HG02973 (cell line): ENCODE measurements at regions not wholly inside any gene's neighbourhood (a gene's known extent, or its start where the extent isn't known, plus 50 kb on each side); places are given as distances from the start of the nearest gene placed in this dataset.

Experiments
- ATAC-seq: cut with Tn5 transposase; IDR thresholded peaks from one replicate; pipeline ENCODE4 v1.9.1; 2021; ENCODE audit warnings: moderate library complexity; ENCODE audit not compliant: unreplicated experiment

DNA sequence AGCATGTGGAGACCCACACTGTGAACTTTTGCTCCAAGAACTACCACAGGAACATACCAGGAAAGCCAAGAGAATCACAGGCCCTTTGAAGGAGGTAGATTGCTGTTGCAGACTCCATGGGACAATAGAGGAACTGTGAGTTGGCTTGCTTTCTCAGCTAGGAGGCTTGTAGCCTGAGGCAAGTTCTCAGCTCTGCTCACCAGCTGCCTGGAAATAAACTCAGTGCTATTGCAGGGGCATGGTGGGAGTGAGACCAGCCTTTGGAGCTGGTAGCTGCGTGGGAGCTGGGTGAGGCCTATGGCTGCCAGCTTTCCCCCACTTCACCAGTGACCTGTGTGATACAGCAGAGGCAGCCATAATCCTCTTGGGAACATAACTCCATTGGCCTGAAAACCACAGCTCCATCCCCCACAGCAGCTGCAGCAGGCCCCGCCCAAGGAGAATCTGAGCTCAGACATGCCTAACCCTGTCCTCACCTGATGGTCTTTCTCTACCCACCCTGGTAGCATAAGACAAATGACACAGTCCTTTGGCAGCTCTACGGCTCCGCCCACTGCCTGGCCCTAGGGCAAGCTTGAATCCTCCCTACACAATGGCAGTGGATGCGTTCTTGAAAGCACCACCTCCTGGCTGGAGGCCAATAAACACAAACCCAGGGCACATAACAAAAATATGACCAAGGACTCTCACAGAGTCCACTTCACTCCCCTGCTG is 389.5 kb downstream of the KIF4B start:
- no peak for ATAC-seq

DNA sequence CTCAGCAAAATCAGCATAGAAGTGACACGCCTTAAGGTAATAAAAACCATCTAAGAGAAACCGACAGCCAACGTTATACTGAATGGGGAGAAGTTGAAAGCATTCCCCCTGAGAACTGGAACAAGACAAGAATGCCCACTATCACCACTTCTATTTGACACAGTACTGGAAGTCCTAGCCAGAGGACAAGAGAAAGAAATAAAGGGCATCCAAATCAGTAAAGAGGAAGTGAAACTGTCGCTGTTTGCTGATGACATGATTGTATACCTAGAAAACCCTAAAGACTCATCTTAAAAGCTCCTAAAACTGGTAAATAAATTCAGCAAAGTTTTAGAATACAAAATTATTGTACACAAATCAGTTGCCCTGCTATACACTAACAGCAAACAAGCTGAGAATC is 393.3 kb downstream of the KIF4B start:
- no peak for ATAC-seq

DNA sequence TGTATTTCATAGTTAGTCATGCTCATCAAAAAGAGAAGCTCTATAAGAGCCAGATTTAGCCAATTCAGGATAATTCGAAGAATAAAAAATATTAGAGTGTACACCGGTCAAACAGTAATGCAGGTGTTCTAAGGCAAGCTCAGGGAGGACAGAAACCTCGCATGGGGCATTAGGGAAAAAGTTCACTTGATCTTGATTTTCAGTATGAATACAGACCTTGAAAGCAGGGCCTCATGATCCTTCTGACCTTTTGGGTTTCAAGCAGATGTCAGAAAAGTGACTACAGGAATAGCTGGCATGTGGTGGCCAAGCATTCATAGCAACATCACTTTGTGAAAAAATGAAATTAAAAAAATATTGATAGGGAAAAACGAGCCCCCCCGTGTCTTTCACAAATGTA is 394.9 kb downstream of the KIF4B start:
- no peak for ATAC-seq

DNA sequence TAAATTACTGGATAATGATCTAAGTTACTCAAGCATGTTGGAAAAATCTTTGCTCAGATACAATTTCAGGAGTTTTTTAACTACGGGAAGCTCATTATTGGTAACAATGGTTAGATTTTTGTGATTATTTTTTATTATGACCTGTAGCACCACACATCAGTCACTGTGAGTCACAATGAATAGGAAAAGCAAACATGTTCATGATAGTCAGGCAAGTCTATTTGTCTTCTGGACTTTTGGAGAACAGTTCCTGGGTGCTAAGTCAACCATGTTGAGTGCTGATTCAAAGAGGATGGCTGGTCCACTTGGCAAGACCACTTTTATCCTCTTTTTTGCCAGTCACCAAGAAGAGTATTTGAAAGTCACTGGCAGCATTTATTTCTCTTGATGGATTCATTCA is 403.2 kb downstream of the KIF4B start:
- no peak for ATAC-seq

DNA sequence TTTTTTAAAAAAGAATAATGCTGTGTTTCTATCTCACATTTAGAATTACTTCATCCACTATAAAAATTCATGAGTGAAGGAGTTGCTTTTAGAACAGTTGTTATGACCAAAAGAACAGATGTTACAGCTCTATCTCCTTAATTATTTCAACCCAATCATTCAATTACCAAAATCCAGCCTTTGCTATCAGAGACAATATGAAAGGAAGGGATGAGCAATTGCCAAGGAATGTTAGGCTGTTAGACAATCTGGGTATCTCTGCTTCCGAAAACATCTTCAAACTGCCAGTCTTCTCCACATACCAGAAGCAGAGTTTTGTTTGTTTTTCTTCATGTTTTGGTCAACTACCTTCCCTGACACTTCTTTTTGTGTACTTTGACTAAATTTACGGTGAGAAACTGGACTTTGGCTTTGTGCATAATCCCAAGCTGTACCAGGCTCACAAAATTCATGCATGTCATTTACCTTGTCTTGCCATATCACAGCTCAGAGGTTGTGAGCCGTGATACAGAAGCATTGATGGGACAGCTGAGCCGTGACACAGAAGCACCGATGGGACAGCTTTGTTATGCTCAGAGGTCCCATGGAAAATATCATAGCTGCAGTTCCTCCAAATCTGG is 405.5 kb downstream of the KIF4B start:
- ATAC-seq: no peak

DNA sequence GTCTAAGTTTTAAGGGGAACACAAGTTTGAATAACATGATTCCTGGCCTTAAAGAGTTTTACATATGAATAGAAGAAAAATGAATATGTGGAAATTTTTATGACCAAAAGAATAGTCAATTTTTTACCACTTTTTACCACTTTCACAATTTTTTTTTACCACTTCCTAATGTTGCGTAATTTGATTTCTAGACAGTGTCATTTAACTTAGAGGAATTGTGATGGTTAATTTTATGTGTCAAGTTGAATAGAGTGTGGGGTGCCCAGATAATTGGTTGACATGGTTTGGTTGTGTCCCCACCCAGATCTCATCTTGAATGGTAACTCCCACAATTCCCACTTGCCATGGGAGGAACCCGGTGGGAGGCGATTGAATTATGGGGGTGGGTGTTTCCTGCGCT is 416.6 kb downstream of the KIF4B start:
- no peak for ATAC-seq

DNA sequence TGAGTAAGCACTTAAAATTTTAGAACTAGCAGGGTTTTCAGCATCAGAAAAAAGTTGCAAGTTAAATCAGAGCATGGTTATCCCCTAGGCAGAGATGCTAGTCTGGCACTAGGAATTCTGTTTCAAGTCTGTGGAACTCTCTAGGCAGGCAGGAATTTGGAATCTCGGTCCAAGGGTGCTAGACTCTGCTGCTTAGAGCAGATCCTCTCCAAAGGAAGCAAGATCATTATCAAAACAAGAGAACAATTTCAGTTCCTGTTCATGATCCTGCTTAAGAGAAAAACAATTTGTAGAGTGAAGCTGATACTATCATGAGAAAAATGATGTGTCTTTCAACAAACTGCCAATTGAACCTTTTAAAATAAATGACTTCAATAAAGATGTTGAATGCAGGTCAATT is 420.7 kb downstream of the KIF4B start:
- no peak for ATAC-seq

DNA sequence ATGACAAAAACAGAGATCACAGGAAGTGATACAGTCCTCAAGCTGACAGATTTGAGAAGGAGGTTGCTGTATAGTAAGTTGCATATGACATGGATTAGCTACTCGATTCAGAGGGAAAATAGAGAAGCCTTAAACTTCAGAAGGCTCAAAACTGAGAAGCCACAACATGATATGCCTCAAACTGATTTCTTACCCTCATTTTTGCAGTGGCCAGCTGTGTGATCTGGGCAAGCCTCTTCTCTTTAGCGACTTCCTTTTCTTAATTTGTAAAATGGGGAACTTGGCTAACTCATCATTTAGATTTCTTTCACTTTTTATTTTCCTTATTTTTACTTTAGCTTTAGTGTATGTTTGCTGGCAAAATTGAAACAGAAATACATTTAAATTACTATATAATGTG is 421.1 kb downstream of the KIF4B start:
- ATAC-seq: no peak

DNA sequence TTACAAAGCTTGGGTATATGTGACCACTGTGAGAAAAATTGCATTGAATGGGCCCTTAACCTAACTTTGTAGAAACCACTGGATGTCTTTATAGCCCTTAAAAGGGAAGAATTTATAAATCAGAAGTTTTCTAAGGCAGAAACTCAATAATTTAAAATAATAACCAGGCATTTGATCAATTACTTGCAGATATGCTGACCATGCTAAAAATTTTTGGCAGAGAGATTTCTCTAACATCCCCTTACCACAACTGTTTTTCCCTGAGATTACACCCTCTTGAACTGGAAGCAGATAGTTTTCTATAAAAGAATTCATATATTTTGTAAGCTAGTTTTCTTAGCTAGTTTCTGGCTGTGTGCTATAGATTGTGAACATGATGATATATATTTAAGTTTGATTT is 428.3 kb downstream of the KIF4B start:
- no peak for ATAC-seq

DNA sequence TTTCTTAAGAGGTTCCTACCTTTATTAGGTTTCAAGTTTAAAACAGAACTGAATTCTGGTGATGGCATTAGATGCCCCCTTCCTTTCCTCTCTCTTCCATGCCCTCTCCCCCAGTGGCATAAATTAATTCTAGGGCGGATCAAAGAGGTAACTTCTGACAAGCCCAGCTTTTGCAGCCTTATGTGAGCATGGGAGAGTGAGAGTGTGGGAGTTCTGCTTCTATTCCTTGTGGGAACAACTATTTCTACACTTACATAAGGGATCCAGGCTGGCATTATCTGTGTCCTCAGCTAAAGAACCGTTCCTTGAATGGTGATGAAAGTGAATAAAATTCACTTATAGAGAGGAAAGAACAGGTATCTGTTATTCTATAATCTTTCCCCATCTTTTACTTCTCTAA is 437.6 kb downstream of the KIF4B start:
- ATAC-seq: no peak

DNA sequence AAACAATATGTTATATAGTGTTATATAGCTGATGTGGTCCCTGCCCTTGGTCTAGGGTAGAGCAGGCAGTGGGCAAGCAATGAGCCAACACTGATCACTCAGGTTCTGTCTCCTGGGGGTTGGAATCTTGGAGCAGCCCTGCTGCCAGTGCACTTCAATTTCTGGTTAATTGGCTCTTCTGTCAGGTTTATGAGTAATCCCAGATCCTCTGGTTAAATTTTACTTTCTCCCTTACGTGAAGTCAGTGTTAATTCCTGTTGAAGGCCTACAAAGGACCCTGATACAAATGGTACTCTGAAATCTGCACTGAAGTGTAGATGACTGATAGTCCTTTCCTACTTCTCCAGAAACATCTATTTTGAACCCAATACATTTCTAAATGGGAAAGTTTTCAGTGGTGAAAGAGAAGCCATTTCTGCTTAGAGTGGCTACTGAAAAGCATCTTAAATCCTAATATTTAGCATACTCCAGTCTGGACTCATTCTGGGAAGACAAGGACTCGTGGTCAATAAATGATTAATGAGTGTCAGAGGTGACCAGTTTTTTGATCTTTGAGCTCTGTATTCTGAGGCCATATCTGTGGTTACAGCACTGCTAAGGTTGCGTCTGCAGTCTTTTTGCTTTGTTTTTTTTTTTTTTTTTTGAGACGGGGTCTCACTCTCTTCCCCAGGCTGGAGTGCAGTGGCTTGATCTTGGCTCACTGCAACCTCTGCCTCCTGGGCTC is 442.4 kb downstream of the KIF4B start:
- no peak for ATAC-seq

DNA sequence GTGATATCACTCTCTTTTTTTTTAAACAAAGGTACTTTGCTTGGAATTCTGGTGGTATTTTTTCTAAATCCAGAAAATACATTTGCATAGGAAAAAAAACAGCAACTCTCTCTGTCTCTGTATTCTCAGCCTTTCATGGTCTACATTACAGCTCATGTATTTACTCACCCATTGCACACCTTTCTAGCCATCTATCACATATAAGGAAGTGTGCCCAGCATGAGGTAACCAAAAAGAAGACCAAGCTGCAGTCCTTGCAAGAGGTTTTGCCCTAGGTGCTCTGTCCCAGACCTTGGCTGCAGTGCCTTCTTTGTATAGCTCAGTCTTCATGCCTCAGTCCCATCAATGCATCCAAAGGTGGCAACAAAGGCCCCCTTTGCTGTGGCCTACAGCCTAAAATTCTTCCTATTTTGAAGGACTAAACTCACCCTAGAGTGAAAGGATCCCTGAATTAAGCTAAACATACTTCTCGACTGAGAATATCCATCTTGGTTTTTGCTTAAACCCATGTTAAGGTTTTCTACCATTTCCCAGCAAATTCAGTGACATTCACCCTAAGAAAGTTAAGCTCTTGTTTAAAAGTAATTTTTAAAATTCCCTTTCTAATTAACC is 446.4 kb downstream of the KIF4B start:
- ATAC-seq: no peak

DNA sequence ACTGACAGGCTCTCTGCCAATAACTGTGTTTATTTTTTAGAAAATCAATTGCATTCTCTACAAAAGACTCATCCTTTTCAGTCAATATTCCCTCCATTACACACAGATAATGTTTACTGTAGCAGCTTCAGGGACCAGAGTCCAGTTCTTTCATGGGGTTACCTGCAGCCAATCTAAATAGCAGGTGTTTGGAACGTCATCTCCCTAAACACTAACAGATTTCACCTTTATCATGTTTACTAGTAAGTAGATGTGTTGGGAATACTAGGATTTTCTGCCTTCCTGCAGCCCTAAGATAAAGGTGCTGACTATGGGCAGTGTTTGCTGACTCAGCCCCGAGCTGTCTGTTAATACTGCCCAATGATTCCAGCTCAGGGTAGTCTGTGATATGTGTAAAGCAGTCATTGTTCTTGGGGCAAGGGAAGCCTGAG is 447.0 kb downstream of the KIF4B start:
- ATAC-seq: no peak

DNA sequence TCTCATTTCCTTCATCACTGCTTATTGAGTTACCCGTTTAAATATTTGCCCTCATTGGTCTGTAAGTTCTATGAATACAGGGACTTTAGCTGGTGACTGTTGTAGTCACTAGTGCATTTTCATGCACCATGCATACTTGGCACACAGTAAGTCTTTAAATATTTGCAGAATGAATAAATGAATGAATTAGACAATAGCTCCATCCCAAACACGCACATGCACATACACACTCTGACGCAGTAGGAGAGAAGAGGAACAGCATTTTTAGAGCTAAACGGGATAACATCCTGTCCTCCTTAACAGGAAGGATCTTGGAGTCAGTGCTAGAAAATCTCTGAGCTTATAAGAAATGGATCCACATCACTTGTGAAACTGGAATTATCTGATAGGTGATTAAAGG is 447.7 kb downstream of the KIF4B start:
- ATAC-seq: no peak

DNA sequence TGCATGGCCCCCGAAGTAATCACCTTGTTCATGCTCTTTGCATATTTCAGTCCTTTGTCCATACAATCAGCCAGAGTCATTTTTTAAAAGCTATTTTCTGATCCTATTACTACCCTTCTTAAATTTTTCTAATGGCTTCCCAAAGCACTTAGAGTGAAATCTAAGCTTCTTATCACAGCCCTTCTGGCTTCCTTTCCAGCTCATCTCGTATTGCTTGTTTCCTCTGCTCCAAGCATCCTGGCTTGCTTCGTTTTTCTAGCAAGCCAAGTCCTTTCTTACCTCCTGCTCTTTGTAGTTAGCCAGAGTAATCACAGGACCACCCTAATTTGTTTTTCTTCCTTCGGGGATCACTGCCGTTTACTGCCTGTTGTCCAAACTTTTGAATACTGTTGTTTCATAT is 453.3 kb downstream of the KIF4B start:
- no peak for ATAC-seq

DNA sequence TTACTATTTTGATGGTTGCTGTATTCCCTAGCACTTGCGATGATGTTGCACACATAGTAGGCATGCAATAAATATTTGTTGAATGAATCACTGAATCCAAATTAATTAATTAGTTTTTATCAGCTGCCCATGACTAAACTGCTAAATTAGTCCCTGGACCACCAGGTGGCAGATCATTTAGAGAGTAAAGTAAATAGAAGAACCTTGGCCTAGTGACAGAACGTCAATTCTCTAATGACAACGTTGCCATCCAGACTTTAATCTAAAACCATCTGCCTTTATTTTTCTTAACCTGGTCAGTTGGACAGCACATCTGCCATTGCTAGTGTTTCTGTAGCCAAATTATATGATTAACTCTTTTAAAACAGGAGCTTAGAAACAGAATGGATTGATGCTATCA is 457.5 kb downstream of the KIF4B start:
- ATAC-seq: no peak

DNA sequence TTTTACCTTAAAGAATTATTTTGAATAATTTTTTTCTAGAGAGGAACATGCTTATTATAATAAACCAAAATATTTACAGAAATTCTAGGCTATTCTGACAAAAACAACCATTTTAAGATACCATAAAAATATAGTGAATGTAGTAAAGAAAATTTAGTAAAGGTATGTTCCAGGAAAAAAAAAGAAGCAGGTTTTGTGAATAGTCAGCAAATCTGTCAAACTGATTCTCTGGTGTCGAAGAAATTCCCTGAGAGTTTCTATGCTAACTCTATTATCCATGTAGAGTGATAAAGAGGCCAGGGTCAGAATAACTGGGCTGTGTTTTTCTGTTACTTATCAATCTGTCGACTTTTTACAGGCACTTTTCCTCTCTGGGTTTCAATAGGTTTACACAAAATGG is 459.2 kb downstream of the KIF4B start:
- ATAC-seq: no peak

DNA sequence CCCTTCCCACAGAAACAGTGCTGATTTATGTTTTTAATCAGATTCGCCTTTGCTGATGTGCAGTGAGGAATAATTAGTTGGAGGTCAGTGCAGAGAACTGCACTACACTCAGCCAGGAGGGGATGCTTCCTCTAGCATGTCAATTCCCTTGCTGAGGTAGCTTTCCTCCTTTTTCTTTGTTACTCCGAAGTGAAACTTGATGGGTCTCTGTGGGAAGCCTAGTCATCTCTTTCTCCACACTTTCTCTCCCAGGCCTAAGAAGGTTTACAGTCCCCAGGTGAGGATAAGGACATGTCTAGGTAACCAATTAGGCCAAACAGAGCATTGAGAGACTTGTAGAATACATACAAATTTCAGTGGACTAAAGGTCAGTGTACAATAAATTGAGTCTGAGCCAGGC is 461.8 kb downstream of the KIF4B start:
- no peak for ATAC-seq

DNA sequence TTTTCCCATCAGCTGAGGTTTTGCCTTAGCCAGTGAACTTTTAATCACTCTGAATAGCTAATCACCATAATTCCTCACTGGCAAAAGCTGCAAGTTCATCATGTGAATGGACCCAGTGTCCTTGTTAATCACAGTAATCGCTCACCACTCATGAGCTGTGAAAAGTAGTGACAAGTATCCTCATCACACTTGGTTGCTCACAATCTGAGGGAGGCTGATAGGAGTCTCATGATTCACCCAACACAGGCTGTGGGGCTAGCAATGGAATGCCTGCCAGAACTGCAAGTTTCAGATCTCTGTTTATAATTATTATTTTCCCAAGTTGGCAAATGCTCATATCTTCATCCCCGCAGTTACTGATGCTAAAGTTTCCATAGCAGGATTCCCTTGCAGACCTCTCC is 467.2 kb downstream of the KIF4B start:
- no peak for ATAC-seq

DNA sequence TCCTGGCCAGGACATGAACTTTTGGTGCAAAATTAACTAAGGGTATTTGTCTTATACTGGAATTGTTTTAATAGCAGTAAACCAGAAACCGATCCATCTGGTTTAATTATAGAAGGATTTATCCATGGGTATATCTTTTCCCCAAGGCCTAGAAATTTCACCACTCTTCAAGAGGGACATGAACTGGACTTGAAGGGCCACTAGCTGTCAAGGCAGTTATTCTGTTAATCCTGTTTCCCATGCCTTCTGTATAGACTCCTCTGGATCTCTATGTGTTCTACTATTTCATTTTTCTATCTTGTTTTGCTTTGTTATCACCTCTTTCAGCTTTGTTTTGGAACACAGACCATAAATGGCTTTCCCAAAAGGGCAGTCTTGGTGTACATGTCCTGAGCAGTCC is 467.6 kb downstream of the KIF4B start:
- no peak for ATAC-seq

DNA sequence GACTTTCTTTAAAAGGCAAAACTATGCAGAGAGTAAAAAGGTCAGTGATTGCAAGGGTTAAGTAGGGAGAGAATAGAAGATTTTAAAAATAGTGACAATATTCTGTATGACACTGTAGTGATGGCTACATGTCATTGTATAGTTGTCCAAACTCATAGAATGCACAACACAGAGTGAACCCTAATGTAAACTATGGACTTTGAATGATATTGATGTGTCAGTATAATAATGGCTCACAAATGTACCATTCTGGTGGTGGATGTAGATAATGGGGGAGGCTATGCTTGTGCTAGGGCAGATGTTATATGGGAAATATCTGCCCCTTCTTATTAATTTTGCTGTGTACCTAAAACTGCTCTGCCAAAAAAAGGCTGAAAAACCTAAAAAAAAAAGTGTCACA is 468.9 kb downstream of the KIF4B start:
- ATAC-seq: no peak

DNA sequence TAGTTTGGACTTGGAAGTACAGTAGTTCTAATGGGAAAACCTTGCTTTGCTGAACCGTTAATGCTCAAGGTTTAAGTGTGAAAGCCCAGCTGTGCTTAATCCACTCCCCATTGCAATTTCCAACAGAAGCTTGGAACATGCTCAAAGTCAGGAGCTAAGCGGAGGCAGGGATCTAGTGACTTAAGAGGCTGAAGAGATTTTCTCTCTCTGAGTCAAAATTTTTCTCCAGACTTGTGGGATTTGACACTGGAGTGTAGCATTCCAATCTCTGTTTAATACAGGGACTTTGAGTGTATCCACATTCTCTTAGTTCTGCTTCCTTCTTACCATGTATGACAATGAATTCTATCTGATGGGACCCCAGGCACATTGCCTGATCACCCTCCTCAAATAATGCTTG is 471.8 kb downstream of the KIF4B start:
- ATAC-seq: no peak
